ENCODE measurements at regions not wholly inside any gene's neighbourhood (a gene's known extent, or its start where the extent isn't known, plus 50 kb on each side); places are given as distances from the start of the nearest gene placed in this dataset.

DNA sequence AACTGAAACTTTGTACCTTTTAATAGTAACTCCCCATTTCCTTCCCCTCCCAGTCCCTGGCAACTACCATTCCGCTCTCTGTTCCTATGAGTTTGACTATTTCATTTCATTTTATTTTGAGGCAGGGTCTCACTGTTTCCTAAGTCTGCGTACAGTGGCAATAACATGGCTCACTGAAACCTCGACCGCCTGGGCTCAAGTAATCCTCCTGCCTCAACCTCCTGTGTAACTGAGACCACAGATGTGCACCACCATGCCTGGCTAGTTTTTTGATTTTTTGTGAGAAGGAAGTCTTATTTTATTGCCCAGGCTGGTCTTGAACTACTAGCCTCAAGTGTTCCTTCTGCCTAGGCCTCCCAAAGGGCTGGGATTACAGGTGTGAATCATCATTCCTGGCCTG lies 808.1 kb downstream of the CDH11 start:
- TF ChIP-seq, protein P1, sequence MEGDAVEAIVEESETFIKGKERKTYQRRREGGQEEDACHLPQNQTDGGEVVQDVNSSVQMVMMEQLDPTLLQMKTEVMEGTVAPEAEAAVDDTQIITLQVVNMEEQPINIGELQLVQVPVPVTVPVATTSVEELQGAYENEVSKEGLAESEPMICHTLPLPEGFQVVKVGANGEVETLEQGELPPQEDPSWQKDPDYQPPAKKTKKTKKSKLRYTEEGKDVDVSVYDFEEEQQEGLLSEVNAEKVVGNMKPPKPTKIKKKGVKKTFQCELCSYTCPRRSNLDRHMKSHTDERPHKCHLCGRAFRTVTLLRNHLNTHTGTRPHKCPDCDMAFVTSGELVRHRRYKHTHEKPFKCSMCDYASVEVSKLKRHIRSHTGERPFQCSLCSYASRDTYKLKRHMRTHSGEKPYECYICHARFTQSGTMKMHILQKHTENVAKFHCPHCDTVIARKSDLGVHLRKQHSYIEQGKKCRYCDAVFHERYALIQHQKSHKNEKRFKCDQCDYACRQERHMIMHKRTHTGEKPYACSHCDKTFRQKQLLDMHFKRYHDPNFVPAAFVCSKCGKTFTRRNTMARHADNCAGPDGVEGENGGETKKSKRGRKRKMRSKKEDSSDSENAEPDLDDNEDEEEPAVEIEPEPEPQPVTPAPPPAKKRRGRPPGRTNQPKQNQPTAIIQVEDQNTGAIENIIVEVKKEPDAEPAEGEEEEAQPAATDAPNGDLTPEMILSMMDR (IDR thresholded peaks at IDR 0.05; ENCODE audit: low read depth, low read length, poor library complexity, severe bottlenecking) = no peak
- no peak for TF ChIP-seq EZH2phosphoT487 (IDR thresholded peaks at IDR 0.05; ENCODE audit: borderline replicate concordance, low read length)

All from DOHH2 (cell line).